ENCODE measurements at regions not wholly inside any gene's neighbourhood (a gene's known extent, or its start where the extent isn't known, plus 50 kb on each side); places are given as distances from the start of the nearest gene placed in this dataset.

DNA sequence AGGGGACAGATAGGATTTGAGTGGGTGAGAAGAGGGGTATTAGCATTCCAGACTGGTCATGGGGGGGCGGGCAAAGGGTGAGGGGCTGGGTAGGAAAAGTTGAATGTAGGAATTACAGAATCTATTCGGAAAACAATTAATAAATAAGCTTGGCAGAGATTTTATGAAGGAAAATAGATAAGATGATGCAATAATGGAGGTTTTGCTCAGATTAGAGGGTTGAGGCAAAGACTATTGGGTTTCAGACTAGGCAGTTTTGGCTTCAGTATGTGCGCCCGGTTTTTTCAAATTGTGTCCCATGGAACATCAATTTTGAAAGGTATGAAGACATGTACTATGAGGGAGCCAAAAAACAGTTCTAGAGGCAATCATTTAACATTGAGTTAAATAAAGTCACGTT is 410.6 kb downstream of the SPRY1 start:
- no peak for TF ChIP-seq MAX (CRISPR knock-in tag; IDR thresholded peaks at IDR 0.05)
- no peak for TF ChIP-seq CTCF (IDR thresholded peaks at IDR 0.05)

Data from WTC11 (cell line).